Endothelial cell of umbilical vein (primary cell): ENCODE measurements at regions not wholly inside any gene's neighbourhood (a gene's known extent, or its start where the extent isn't known, plus 50 kb on each side); places are given as distances from the start of the nearest gene placed in this dataset.

Experiments
- EZH2 ChIP-seq: IDR thresholded peaks from 2 replicates; pipeline ENCODE4 v1.6.1; 2012; ENCODE audit warnings: borderline replicate concordance, low read depth, mild to moderate bottlenecking, moderate library complexity, low read length, inconsistent platforms; ENCODE audit not compliant: severe bottlenecking
- JUN ChIP-seq: IDR thresholded peaks from 2 replicates; pipeline ENCODE4 v1.6.1; 2011; ENCODE audit warnings: borderline replicate concordance, low read depth; ENCODE audit not compliant: insufficient read length, insufficient read depth
- MYC ChIP-seq: IDR thresholded peaks from one replicate; pipeline ENCODE4 v1.6.1; 2011; ENCODE audit warnings: mild to moderate bottlenecking, low read depth, low read length
- POLR2A ChIP-seq: IDR thresholded peaks from 2 replicates; pipeline ENCODE4 v1.6.1; 2012; ENCODE audit warnings: low read depth, mild to moderate bottlenecking, control low read depth, low read length
- POLR2AphosphoS5 ChIP-seq: IDR thresholded peaks from 2 replicates; pipeline ENCODE4 v1.6.1; 2012; ENCODE audit warnings: low read depth, mild to moderate bottlenecking, control low read depth, low read length, moderate library complexity; ENCODE audit not compliant: insufficient read depth
- TF ChIP-seq, protein P1 (sequence below), 2 donors: IDR thresholded peaks; 1 replicate in 1 of 2; 2 replicates in 1 of 2; pipeline ENCODE4 v1.5.1; 2011; ENCODE audit warnings: low read length in 2 of 2, mild to moderate bottlenecking in 2 of 2, moderate library complexity in 2 of 2, control low read depth in 1 of 2, inconsistent platforms in 1 of 2, low read depth in 1 of 2; ENCODE audit not compliant: insufficient read depth in 1 of 2; ENCODE audit errors: extremely low read depth in 1 of 2
- TF ChIP-seq, protein P2 (sequence below): IDR thresholded peaks from 2 replicates; pipeline ENCODE4 v1.6.1; 2011; ENCODE audit not compliant: insufficient read depth, insufficient read length

DNA sequence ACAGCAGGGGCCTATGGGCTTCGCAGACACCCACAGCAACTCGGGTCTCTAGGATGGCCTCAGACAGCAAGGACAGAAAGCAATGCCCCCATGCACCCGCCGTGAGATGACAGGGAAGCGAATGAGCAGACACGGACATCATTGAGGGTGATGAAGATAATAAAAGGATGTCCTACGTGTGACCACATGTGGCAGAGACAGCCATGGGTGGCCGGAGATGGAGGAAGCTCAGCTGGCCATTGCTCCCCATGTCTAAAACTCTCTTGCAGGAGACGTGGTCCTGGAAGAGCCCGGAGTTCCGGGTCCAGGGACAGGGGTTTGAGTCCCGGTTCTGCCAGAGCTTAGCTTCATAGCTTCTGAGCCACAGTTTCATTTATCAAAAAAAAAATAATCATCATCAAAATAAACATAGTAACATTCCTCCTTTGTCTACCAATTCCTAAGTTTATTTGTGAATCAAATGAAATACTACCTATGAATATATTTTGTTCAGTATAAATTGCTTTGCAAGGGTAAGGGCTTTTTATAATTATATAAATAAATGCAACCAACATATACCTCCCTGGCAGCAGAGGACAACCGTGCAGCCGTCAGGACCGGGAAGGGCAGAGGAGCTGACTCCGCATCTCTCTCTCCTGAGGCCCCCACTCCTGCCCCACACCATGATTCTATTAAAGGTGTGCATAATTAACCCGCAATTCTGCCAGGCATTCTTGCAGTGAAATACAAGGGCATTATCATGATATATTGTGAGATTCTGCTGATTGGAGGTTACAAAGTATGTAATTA is 401.4 kb upstream of the MYT1L start:
- TF ChIP-seq, protein P1, sequence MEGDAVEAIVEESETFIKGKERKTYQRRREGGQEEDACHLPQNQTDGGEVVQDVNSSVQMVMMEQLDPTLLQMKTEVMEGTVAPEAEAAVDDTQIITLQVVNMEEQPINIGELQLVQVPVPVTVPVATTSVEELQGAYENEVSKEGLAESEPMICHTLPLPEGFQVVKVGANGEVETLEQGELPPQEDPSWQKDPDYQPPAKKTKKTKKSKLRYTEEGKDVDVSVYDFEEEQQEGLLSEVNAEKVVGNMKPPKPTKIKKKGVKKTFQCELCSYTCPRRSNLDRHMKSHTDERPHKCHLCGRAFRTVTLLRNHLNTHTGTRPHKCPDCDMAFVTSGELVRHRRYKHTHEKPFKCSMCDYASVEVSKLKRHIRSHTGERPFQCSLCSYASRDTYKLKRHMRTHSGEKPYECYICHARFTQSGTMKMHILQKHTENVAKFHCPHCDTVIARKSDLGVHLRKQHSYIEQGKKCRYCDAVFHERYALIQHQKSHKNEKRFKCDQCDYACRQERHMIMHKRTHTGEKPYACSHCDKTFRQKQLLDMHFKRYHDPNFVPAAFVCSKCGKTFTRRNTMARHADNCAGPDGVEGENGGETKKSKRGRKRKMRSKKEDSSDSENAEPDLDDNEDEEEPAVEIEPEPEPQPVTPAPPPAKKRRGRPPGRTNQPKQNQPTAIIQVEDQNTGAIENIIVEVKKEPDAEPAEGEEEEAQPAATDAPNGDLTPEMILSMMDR (IDR thresholded peaks at IDR 0.05; ENCODE audit: extremely low read depth in 1 of 2, insufficient read depth in 1 of 2, low read depth in 1 of 2, low read length in 2 of 2), result no peak
- no peak for TF ChIP-seq POLR2A
- TF ChIP-seq JUN, result no peak
- TF ChIP-seq POLR2AphosphoS5, result no peak
- no peak for TF ChIP-seq EZH2
- TF ChIP-seq MYC, result no peak
- TF ChIP-seq, protein P2, sequence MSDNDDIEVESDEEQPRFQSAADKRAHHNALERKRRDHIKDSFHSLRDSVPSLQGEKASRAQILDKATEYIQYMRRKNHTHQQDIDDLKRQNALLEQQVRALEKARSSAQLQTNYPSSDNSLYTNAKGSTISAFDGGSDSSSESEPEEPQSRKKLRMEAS, result no peak
